Activated naive CD8-positive, alpha-beta T cell treated with anti-CD3 and anti-CD28 coated beads, Interleukin-2, amount 10 ng/mL, durations not matched to agents 7 days and 5 days (primary cell): ENCODE measurements at regions not wholly inside any gene's neighbourhood (a gene's known extent, or its start where the extent isn't known, plus 50 kb on each side); places are given as distances from the start of the nearest gene placed in this dataset.

Experiments
- ATAC-seq: fragments of 150-1000 bp; cut with Tn5 transposase; one replicate; pipeline ENCODE4 v1.10.0; 2021; ENCODE audit warnings: low read depth, moderate library complexity
- POLR2A ChIA-PET: fragments of 350-600 bp; sonication (Branson Sonifier 250); formaldehyde crosslinking; loops from one replicate; lab custom pipeline; 2021; ENCODE audit warnings: antibody characterized with exemption; lab: Charles Lee
- DNase-seq: peaks from one replicate; pipeline ENCODE4 v3.0.0; 2021
- H3K27ac Mint-ChIP-seq: one replicate; pipeline ENCODE4 v1.8.0; 2022; ENCODE audit warnings: mild to moderate bottlenecking, mixed read lengths
- H3K27me3 Mint-ChIP-seq: one replicate; pipeline ENCODE4 v1.8.0; 2022; ENCODE audit warnings: mild to moderate bottlenecking, moderate library complexity, mixed read lengths
- H3K36me3 Mint-ChIP-seq: one replicate; pipeline ENCODE4 v1.8.0; 2021; ENCODE audit warnings: mild to moderate bottlenecking, mixed read lengths
- H3K4me1 Mint-ChIP-seq: one replicate; pipeline ENCODE4 v1.8.0; 2021; ENCODE audit warnings: mixed read lengths
- H3K4me3 Mint-ChIP-seq: one replicate; pipeline ENCODE4 v1.8.0; 2022; ENCODE audit warnings: mild to moderate bottlenecking, moderate library complexity, mixed read lengths
- H3K9me3 Mint-ChIP-seq: one replicate; pipeline ENCODE4 v1.8.0; 2021; ENCODE audit warnings: mixed read lengths

DNA sequence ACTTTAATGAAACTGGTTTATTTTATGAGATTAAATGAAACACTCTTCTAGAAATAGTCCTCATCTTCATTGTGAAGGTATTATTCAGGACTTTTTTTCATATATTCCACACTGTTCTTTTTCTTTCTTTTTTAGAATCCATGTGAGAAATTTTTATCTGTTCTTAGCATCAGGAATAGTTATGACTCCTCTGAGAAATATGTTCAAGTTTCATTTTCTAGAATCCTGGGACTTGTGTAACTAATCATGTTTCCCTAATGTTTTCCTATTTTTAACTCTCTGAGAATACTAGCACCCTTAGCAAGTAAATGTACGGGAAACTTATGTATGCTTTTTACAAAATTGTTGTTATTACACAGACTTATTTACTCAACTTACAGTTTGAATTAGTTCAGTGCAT is 407.8 kb downstream of the CBLN4 start:
- POLR2A ChIA-PET = no interaction called here
- no peak for ATAC-seq

GRCh38 chr20:55596431-55596830 is 408.9 kb downstream of the CBLN4 start:
- Mint-ChIP-seq H3K9me3 (no peaks in the 10 kb centered on the region), H3K4me3 (no peak overlapping the region), H3K4me1 (no peaks in the 10 kb centered on the region), H3K36me3 (no peaks in the 10 kb centered on the region), H3K27ac (no peak overlapping the region), H3K27me3 (no peaks in the 10 kb centered on the region)
- ATAC-seq (no peak), DNase-seq (no peak)
- POLR2A ChIA-PET = no interaction called here

More for the DNA sequence above, 407.8 kb downstream of the CBLN4 start:
- H3K27ac Mint-ChIP-seq = no peak overlapping the region
- H3K36me3 Mint-ChIP-seq = no peaks in the 10 kb centered on the region
- H3K9me3 Mint-ChIP-seq = no peaks in the 10 kb centered on the region
- H3K4me1 Mint-ChIP-seq = no peaks in the 10 kb centered on the region
- H3K27me3 Mint-ChIP-seq = no peaks in the 10 kb centered on the region
- no peak overlapping the region for H3K4me3 Mint-ChIP-seq
- DNase-seq = no peak

DNA sequence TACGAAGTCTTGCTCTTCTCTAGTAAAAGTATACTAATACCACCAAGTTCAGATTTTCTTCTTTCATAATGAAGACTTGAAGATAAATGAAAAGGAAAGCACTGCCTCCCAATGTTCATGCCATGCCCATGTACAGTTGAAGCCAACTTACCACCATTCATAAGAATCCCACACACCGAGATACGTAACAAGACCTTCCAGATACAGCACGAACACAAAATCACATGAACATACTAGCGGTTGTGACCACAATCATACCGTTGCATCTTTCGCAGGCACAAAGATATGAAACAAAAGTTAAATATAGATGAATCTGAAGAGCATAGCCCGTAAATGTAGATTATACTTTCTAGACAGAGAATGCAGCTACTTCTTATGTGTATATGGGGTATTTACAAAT is 412.5 kb downstream of the CBLN4 start:
- POLR2A ChIA-PET = no interaction called here
- ATAC-seq = no peak
- H3K4me1 Mint-ChIP-seq = no peaks in the 10 kb centered on the region
- no peak overlapping the region for H3K4me3 Mint-ChIP-seq
- no peak overlapping the region for H3K27ac Mint-ChIP-seq
- H3K27me3 Mint-ChIP-seq = no peaks in the 10 kb centered on the region
- DNase-seq = no peak
- no peaks in the 10 kb centered on the region for H3K9me3 Mint-ChIP-seq
- no peaks in the 10 kb centered on the region for H3K36me3 Mint-ChIP-seq

DNA sequence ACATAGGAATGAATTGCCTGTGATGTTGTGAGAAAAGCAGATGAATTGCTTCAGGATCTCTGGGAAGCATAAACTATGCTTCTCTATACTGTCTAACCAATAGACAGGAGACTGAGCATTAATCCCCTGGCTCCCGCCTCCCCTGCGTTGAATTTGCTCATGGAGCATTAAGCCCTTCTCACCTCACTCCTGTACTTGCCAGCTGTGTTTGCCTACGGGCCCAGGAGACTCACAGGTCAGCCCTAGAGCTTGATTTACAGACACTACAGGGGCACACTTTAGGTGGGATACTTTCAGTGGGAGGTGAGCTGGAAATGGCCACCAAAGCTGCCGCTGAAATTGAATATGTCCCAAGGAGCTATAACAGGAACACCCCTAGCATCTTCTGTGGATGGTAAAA is 418.7 kb downstream of the CBLN4 start:
- Mint-ChIP-seq H3K4me3 (no peak overlapping the region), H3K27me3 (no peaks in the 10 kb centered on the region), H3K36me3 (no peaks in the 10 kb centered on the region), H3K27ac (no peak overlapping the region), H3K9me3 (no peaks in the 10 kb centered on the region), H3K4me1 (no peaks in the 10 kb centered on the region)
- DNase-seq (no peak), ATAC-seq (no peak)
- POLR2A ChIA-PET = no interaction called here

- ATAC-seq (no peak), DNase-seq (no peak)
- no peaks in the 10 kb centered on the region for H3K4me1 Mint-ChIP-seq
- H3K9me3 Mint-ChIP-seq = no peaks in the 10 kb centered on the region
- H3K36me3 Mint-ChIP-seq = no peaks in the 10 kb centered on the region
- no peaks in the 10 kb centered on the region for H3K27me3 Mint-ChIP-seq
- no peak overlapping the region for H3K4me3 Mint-ChIP-seq
- POLR2A ChIA-PET = no interaction called here
- no peak overlapping the region for H3K27ac Mint-ChIP-seq
These were observed 420.4 kb downstream of the CBLN4 start for GRCh38 chr20:55584964-55585363.

DNA sequence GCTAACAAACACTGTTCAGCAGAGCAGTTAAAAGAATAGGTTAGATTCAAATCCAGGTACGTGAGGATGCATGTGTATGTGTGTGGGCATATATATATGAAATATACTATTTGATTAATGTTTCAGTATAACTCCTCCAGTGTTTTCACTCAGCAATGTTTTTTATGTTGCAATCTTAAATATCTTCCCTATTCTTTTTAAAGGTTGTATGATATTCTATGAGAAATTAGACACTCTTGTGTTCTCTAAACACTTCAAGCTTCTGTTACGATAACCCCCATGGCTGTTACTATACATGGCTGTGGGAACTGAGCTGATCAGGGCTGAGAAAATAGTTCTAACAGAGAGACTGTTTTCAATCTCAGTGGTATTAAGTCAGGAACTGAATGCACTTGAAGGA is 421.0 kb downstream of the CBLN4 start:
- H3K4me3 Mint-ChIP-seq = no peak overlapping the region
- ATAC-seq (no peak), DNase-seq (no peak)
- H3K27me3 Mint-ChIP-seq = no peaks in the 10 kb centered on the region
- no peaks in the 10 kb centered on the region for H3K9me3 Mint-ChIP-seq
- no peak overlapping the region for H3K27ac Mint-ChIP-seq
- no peaks in the 10 kb centered on the region for H3K4me1 Mint-ChIP-seq
- no peaks in the 10 kb centered on the region for H3K36me3 Mint-ChIP-seq
- POLR2A ChIA-PET = no interaction called here

DNA sequence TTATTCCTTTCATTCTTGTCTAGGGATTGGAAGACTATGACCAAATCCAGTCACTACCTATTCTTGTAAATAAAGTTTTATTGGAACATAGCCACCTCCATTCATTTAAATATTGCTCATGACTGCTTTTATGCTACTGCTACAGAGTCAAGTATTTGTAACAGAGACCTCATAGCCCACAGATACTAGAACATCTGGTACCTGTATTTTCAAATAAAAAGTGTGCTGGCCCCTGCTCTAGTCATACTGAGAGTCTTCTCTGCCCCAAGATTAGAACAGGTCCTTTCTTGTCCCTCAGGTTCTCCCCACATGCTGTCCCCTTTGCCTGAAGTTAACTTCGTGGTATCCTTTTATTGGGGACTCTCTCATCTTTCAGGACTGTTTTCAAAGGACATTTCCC is 422.3 kb downstream of the CBLN4 start:
- POLR2A ChIA-PET = no interaction called here
- no peaks in the 10 kb centered on the region for H3K4me1 Mint-ChIP-seq
- H3K27me3 Mint-ChIP-seq = no peaks in the 10 kb centered on the region
- H3K4me3 Mint-ChIP-seq = no peak overlapping the region
- no peak overlapping the region for H3K27ac Mint-ChIP-seq
- H3K36me3 Mint-ChIP-seq = no peaks in the 10 kb centered on the region
- H3K9me3 Mint-ChIP-seq = no peaks in the 10 kb centered on the region
- DNase-seq (no peak), ATAC-seq (no peak)

DNA sequence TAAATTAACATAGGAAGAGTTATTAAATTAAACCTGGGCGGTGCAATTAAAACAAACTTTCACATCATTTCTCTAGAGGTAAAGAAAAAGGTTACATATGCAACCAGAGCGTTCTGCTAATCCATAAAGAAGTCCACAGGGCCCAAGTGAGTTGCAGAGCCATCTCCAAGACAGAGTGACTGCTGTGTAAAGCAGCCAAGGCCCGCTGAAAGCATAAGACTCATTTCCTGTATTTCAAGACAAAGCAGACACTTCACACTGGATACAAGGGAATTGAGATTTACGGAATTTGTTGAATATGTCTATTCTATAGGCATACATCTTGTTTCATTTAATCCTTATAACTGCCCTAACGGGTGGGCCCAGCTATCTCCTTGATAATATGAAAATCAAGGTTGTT is 422.8 kb downstream of the CBLN4 start:
- no peak for ATAC-seq

GRCh38 chr20:55581519-55581918 is 423.8 kb downstream of the CBLN4 start:
- H3K27ac Mint-ChIP-seq = no peak overlapping the region
- H3K4me1 Mint-ChIP-seq = no peaks in the 10 kb centered on the region
- H3K9me3 Mint-ChIP-seq = peaks cover 2% of the 10 kb centered on the region
- H3K4me3 Mint-ChIP-seq = no peak overlapping the region
- no peaks in the 10 kb centered on the region for H3K36me3 Mint-ChIP-seq
- POLR2A ChIA-PET = no interaction called here
- no peaks in the 10 kb centered on the region for H3K27me3 Mint-ChIP-seq
- DNase-seq (no peak), ATAC-seq (no peak)

More for the DNA sequence above, 422.8 kb downstream of the CBLN4 start:
- Mint-ChIP-seq H3K27me3 (no peaks in the 10 kb centered on the region), H3K36me3 (no peaks in the 10 kb centered on the region), H3K4me1 (no peaks in the 10 kb centered on the region), H3K9me3 (peaks cover 2% of the 10 kb centered on the region), H3K27ac (no peak overlapping the region), H3K4me3 (no peak overlapping the region)
- DNase-seq = no peak
- POLR2A ChIA-PET = no interaction called here

DNA sequence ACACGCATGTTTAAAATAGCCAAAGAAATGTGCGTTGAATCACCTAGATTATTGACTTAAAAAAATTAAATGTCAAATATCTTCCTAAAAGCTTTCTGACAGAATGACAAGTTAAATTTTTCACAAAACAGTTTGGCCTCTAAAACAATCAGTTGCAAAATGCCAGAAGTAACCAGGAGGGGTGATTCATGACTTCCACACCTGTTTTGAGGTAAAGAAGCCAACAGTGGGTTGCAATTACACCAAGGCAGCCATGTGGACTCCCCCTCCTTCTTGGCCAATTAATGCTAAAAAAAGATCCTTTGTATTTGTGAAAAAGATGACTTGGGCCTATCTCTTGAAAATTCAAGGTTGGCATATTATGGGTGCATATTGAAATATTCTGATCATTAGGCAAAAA is 424.8 kb downstream of the CBLN4 start:
- Mint-ChIP-seq H3K36me3 (no peaks in the 10 kb centered on the region), H3K9me3 (peaks cover 2% of the 10 kb centered on the region), H3K4me3 (no peak overlapping the region), H3K27ac (no peak overlapping the region), H3K4me1 (no peaks in the 10 kb centered on the region), H3K27me3 (no peaks in the 10 kb centered on the region)
- DNase-seq = no peak
- POLR2A ChIA-PET = no interaction called here
- ATAC-seq = no peak

- Mint-ChIP-seq H3K36me3 (no peaks in the 10 kb centered on the region), H3K27me3 (no peaks in the 10 kb centered on the region), H3K27ac (no peak overlapping the region), H3K4me1 (no peaks in the 10 kb centered on the region), H3K4me3 (no peak overlapping the region), H3K9me3 (peaks cover 2% of the 10 kb centered on the region)
- no peak for ATAC-seq
- POLR2A ChIA-PET = no interaction called here
- no peak for DNase-seq
These were observed 425.5 kb downstream of the CBLN4 start for GRCh38 chr20:55579802-55580201.

DNA sequence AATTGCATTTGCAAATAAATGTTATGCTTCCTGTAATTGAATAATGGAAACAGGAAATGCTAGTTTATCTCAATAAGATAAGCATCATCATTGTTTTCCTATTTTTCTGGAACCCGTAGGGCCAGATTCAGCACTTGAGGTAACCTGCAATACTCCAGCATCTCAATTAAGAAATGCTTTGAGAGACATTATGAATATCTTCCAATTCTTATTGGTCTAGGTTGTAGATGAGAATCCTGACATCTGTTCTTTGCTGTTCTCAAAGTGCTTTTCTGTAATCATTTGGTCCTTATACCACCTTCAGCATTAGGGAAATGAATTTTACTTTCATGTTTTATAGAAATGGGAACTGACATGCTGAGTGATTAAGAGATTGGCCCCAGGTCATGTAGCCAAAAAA is 428.3 kb downstream of the CBLN4 start:
- ATAC-seq (no peak), DNase-seq (no peak)
- no peak overlapping the region for H3K27ac Mint-ChIP-seq
- no peaks in the 10 kb centered on the region for H3K4me1 Mint-ChIP-seq
- POLR2A ChIA-PET = no interaction called here
- H3K4me3 Mint-ChIP-seq = no peak overlapping the region
- H3K9me3 Mint-ChIP-seq = peaks cover 2% of the 10 kb centered on the region
- H3K27me3 Mint-ChIP-seq = no peaks in the 10 kb centered on the region
- no peaks in the 10 kb centered on the region for H3K36me3 Mint-ChIP-seq

- Mint-ChIP-seq H3K4me3 (no peak overlapping the region), H3K27ac (no peak overlapping the region), H3K4me1 (no peaks in the 10 kb centered on the region), H3K27me3 (no peaks in the 10 kb centered on the region), H3K9me3 (no peaks in the 10 kb centered on the region), H3K36me3 (no peaks in the 10 kb centered on the region)
- POLR2A ChIA-PET = no interaction called here
- no peak for ATAC-seq
- no peak for DNase-seq
These were observed 436.2 kb downstream of the CBLN4 start for GRCh38 chr20:55569084-55569483.

DNA sequence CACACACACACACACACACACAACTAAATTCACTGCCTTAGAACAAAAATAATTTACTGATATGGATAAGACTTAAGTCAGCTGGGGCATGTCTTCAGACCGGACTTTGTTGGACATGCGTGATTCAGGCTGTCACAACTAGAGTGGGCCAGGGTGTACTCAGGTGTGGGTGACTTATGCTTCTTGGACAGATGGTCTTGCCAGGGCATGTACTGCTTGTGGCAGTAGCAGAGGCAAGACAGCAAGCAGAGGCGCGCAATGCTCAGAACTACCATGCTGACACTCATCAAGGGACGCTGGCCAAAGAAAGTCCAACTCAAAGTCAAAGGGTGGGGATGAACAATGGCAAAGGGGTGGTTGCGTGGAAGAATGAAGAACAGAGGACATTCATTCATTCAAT is 437.5 kb downstream of the CBLN4 start:
- no peak for DNase-seq
- POLR2A ChIA-PET = no interaction called here
- no peaks in the 10 kb centered on the region for H3K36me3 Mint-ChIP-seq
- H3K27me3 Mint-ChIP-seq = no peaks in the 10 kb centered on the region
- H3K4me1 Mint-ChIP-seq = no peaks in the 10 kb centered on the region
- no peak for ATAC-seq
- no peak overlapping the region for H3K4me3 Mint-ChIP-seq
- H3K9me3 Mint-ChIP-seq = no peaks in the 10 kb centered on the region
- H3K27ac Mint-ChIP-seq = no peak overlapping the region

GRCh38 chr20:55565096-55565773 is 440.1 kb downstream of the CBLN4 start:
- H3K36me3 Mint-ChIP-seq = no peaks in the 10 kb centered on the region
- H3K27me3 Mint-ChIP-seq = no peaks in the 10 kb centered on the region
- H3K9me3 Mint-ChIP-seq = no peaks in the 10 kb centered on the region
- no peaks in the 10 kb centered on the region for H3K4me1 Mint-ChIP-seq
- ATAC-seq (no peak), DNase-seq (no peak)
- POLR2A ChIA-PET = no interaction called here
- H3K4me3 Mint-ChIP-seq = no peak overlapping the region
- no peak overlapping the region for H3K27ac Mint-ChIP-seq
